Vagina (tissue), 2 donors: ENCODE measurements at regions not wholly inside any gene's neighbourhood (a gene's known extent, or its start where the extent isn't known, plus 50 kb on each side); places are given as distances from the start of the nearest gene placed in this dataset.

Experiments used
- CTCF ChIP-seq, 3 experiments: fragments of 450-650 bp in 2 of 3; fragments of 200-600 bp in 1 of 3; sonication (generic) in 1 of 3; IDR thresholded peaks; one replicate each; pipeline ENCODE4 v1.5.1; 2017 to 2019; ENCODE audit warnings: antibody characterized with exemption in 3 of 3, mild to moderate bottlenecking in 2 of 3, moderate library complexity in 2 of 3
- POLR2A ChIP-seq, 2 donors: fragments of 450-650 bp; IDR thresholded peaks; one replicate each; pipeline ENCODE4 v1.6.1; 2017; ENCODE audit warnings: antibody characterized with exemption in 2 of 2, mild to moderate bottlenecking in 2 of 2, moderate library complexity in 2 of 2
- POLR2AphosphoS5 ChIP-seq, 2 donors: sonication (generic); formaldehyde crosslinking; IDR thresholded peaks; one replicate each; pipeline ENCODE4 v1.9.0; 2017; ENCODE audit warnings: antibody characterized with exemption in 2 of 2, mild to moderate bottlenecking in 2 of 2, low read depth in 1 of 2; ENCODE audit not compliant: insufficient read depth in 1 of 2

- TF ChIP-seq CTCF (IDR thresholded peaks at IDR 0.05) (no peak), POLR2A (IDR thresholded peaks at IDR 0.05) (no peak), POLR2AphosphoS5 (IDR thresholded peaks at IDR 0.05; ENCODE audit: insufficient read depth in 1 of 2, low read depth in 1 of 2) (no peak)
These were observed 288.7 kb upstream of the AUTS2 start for GRCh38 chr7:69309601-69310000.
